Upper lobe of left lung (tissue), 4 donors: ENCODE measurements at regions not wholly inside any gene's neighbourhood (a gene's known extent, or its start where the extent isn't known, plus 50 kb on each side); places are given as distances from the start of the nearest gene placed in this dataset.

Experiments
- EP300 ChIP-seq, 4 donors: sonication (generic); formaldehyde crosslinking; IDR thresholded peaks; one replicate each; pipeline ENCODE4 v1.5.1; 2017; ENCODE audit warnings: antibody characterized with exemption in 4 of 4, control low read depth in 2 of 4
- POLR2A ChIP-seq, 4 donors: fragments of 450-650 bp; IDR thresholded peaks; one replicate each; pipeline ENCODE4 v1.5.1; 2016 to 2017; ENCODE audit warnings: antibody characterized with exemption in 4 of 4, mild to moderate bottlenecking in 2 of 4
- POLR2AphosphoS5 ChIP-seq, 2 donors: sonication (generic); formaldehyde crosslinking; IDR thresholded peaks; one replicate each; pipeline ENCODE4 v1.5.1; 2017; ENCODE audit warnings: antibody characterized with exemption in 2 of 2
- TF ChIP-seq, protein P1 (sequence below), 6 experiments: fragments of 450-650 bp in 4 of 6; fragments of 200-600 bp in 2 of 6; sonication (generic) in 2 of 6; IDR thresholded peaks; one replicate each; pipeline ENCODE4 v1.5.1; 2016 to 2019; ENCODE audit warnings: antibody characterized with exemption in 6 of 6

DNA sequence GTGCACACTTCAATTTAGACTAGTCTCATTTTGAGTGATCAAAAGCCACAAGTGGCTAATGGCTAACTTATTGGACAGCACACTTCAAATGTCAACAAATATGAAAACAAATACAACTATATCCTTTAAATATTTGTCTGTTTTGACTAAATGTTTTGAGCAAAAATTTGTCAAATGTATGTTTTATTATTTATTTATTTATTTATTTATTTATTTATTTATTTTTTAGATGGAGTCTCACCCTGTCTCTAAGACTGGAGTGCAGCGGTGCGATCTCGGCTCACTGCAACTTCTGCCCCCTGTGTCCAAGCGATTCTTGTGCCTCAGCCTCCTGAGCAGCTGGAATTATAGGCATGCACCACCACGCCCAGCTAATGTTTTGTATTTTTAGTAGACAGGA is 1392.1 kb upstream of the WWC1 start:
- TF ChIP-seq POLR2A (IDR thresholded peaks at IDR 0.05) (no peak), POLR2AphosphoS5 (IDR thresholded peaks at IDR 0.05) (no peak), EP300 (IDR thresholded peaks at IDR 0.05) (no peak)
- TF ChIP-seq, protein P1, sequence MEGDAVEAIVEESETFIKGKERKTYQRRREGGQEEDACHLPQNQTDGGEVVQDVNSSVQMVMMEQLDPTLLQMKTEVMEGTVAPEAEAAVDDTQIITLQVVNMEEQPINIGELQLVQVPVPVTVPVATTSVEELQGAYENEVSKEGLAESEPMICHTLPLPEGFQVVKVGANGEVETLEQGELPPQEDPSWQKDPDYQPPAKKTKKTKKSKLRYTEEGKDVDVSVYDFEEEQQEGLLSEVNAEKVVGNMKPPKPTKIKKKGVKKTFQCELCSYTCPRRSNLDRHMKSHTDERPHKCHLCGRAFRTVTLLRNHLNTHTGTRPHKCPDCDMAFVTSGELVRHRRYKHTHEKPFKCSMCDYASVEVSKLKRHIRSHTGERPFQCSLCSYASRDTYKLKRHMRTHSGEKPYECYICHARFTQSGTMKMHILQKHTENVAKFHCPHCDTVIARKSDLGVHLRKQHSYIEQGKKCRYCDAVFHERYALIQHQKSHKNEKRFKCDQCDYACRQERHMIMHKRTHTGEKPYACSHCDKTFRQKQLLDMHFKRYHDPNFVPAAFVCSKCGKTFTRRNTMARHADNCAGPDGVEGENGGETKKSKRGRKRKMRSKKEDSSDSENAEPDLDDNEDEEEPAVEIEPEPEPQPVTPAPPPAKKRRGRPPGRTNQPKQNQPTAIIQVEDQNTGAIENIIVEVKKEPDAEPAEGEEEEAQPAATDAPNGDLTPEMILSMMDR (IDR thresholded peaks at IDR 0.05) = no peak
